ENCODE measurements at regions not wholly inside any gene's neighbourhood (a gene's known extent, or its start where the extent isn't known, plus 50 kb on each side); places are given as distances from the start of the nearest gene placed in this dataset.
"Not testable (repeated sequence)": the region's sequence is repeated elsewhere in the genome, so short reads cannot be mapped to it uniquely, and the experiment has no call there.

DNA sequence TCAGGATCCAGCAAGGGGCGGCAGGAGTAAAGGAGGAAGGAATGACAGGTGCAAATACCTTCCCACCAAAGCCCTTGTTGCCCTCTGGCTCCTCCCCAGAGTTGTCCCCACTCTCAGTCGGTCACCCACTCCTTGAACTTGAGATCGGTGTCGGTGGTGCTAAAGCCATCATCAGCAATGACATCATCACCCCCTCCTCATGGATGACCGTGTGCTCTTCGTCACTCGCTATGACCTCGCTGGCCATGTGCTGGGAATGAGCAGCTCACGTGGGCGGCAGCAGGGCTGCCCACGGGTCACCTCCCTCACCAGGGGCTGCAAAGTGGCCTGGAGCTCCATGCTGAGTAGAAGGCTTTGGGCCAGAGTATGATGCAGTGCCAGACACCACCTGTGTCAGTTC lies 405.3 kb downstream of the CACNA1B start:
- TF ChIP-seq CTCF, POLR2A (IDR thresholded peaks at IDR 0.05): not testable (repeated sequence)

All from body of pancreas (tissue), 4 donors.